Glutamatergic neuron (in vitro differentiated cells): ENCODE measurements at regions not wholly inside any gene's neighbourhood (a gene's known extent, or its start where the extent isn't known, plus 50 kb on each side); places are given as distances from the start of the nearest gene placed in this dataset.
"Not testable (repeated sequence)": the region's sequence is repeated elsewhere in the genome, so short reads cannot be mapped to it uniquely, and the experiment has no call there.

Experiments
- DNase-seq: peaks from one replicate; pipeline ENCODE4 v3.0.0; 2022
- H3K27ac Mint-ChIP-seq: one replicate; pipeline ENCODE4 v1.8.0; 2020; ENCODE audit warnings: mild to moderate bottlenecking, mixed read lengths, inconsistent platforms; ENCODE audit not compliant: unreplicated experiment
- H3K27me3 Mint-ChIP-seq: one replicate; pipeline ENCODE4 v1.8.0; 2020; ENCODE audit warnings: mild to moderate bottlenecking, moderate library complexity, mixed read lengths, inconsistent platforms; ENCODE audit not compliant: unreplicated experiment
- H3K36me3 Mint-ChIP-seq: one replicate; pipeline ENCODE4 v1.8.0; 2020; ENCODE audit warnings: mild to moderate bottlenecking, mixed read lengths, inconsistent platforms; ENCODE audit not compliant: unreplicated experiment
- H3K4me1 Mint-ChIP-seq: one replicate; pipeline ENCODE4 v1.8.0; 2020; ENCODE audit warnings: mild to moderate bottlenecking, low read depth, mixed read lengths, inconsistent platforms; ENCODE audit not compliant: unreplicated experiment
- H3K4me3 Mint-ChIP-seq: one replicate; pipeline ENCODE4 v1.8.0; 2020; ENCODE audit warnings: mild to moderate bottlenecking, mixed read lengths, inconsistent platforms; ENCODE audit not compliant: unreplicated experiment
- H3K9me3 Mint-ChIP-seq: one replicate; pipeline ENCODE4 v1.8.0; 2020; ENCODE audit warnings: mild to moderate bottlenecking, moderate library complexity, mixed read lengths, inconsistent platforms; ENCODE audit not compliant: unreplicated experiment
- CTCF ChIP-seq: fragments of 200-600 bp; sonication (generic); IDR thresholded peaks from one replicate; pipeline ENCODE4 v1.5.0; 2021; ENCODE audit not compliant: partially characterized antibody, unreplicated experiment

GRCh38 chr1:238608144-238608543 lies 717.4 kb upstream of the ZP4 start:
- Mint-ChIP-seq H3K9me3 (no peaks in the 10 kb centered on the region), H3K27me3 (no peaks in the 10 kb centered on the region), H3K36me3 (no peaks in the 10 kb centered on the region), H3K4me1 (no peaks in the 10 kb centered on the region), H3K4me3 (no peak overlapping the region), H3K27ac (no peak overlapping the region)
- no peak for DNase-seq
- no peak for TF ChIP-seq CTCF

- no peak for DNase-seq
- TF ChIP-seq CTCF = no peak
- H3K4me3 Mint-ChIP-seq = no peak overlapping the region
- no peak overlapping the region for H3K27ac Mint-ChIP-seq
- H3K9me3 Mint-ChIP-seq = no peaks in the 10 kb centered on the region
- no peaks in the 10 kb centered on the region for H3K27me3 Mint-ChIP-seq
- no peaks in the 10 kb centered on the region for H3K4me1 Mint-ChIP-seq
- H3K36me3 Mint-ChIP-seq = no peaks in the 10 kb centered on the region
Observed at GRCh38 chr1:238606896-238607295, 716.2 kb upstream of the ZP4 start.

GRCh38 chr1:238606457-238606856 lies 715.7 kb upstream of the ZP4 start:
- no peak for DNase-seq
- no peak overlapping the region for H3K27ac Mint-ChIP-seq
- H3K36me3 Mint-ChIP-seq = no peaks in the 10 kb centered on the region
- H3K4me3 Mint-ChIP-seq = no peak overlapping the region
- no peaks in the 10 kb centered on the region for H3K4me1 Mint-ChIP-seq
- no peak for TF ChIP-seq CTCF
- no peaks in the 10 kb centered on the region for H3K9me3 Mint-ChIP-seq
- H3K27me3 Mint-ChIP-seq = no peaks in the 10 kb centered on the region

GRCh38 chr1:238604357-238604756 lies 713.6 kb upstream of the ZP4 start:
- no peak for DNase-seq
- H3K27ac Mint-ChIP-seq = no peak overlapping the region
- H3K4me1 Mint-ChIP-seq = no peaks in the 10 kb centered on the region
- no peaks in the 10 kb centered on the region for H3K9me3 Mint-ChIP-seq
- H3K36me3 Mint-ChIP-seq = no peaks in the 10 kb centered on the region
- no peak for TF ChIP-seq CTCF
- H3K27me3 Mint-ChIP-seq = no peaks in the 10 kb centered on the region
- H3K4me3 Mint-ChIP-seq = no peak overlapping the region

- H3K27me3 Mint-ChIP-seq, H3K9me3 Mint-ChIP-seq, H3K4me3 Mint-ChIP-seq, H3K27ac Mint-ChIP-seq, H3K36me3 Mint-ChIP-seq, DNase-seq, H3K4me1 Mint-ChIP-seq: not testable (repeated sequence)
Observed at GRCh38 chr1:238601604-238602003, 710.9 kb upstream of the ZP4 start.

GRCh38 chr1:238596703-238597102 lies 706.0 kb upstream of the ZP4 start:
- DNase-seq = no peak
- TF ChIP-seq CTCF = no peak
- no peaks in the 10 kb centered on the region for H3K4me1 Mint-ChIP-seq
- no peaks in the 10 kb centered on the region for H3K9me3 Mint-ChIP-seq
- no peak overlapping the region for H3K27ac Mint-ChIP-seq
- no peaks in the 10 kb centered on the region for H3K36me3 Mint-ChIP-seq
- no peak overlapping the region for H3K4me3 Mint-ChIP-seq
- H3K27me3 Mint-ChIP-seq = no peaks in the 10 kb centered on the region
